K562 (cell line): ENCODE measurements at regions not wholly inside any gene's neighbourhood (a gene's known extent, or its start where the extent isn't known, plus 50 kb on each side); places are given as distances from the start of the nearest gene placed in this dataset.

Experiments
- ATAC-seq: fragments of 200-7000 bp; cut with Tn5 transposase; 3 replicates; pipeline ENCODE4 v1.9.1; 2020; ENCODE audit warnings: moderate library complexity
- BruUV-seq: library from RNA; stranded (reverse); fragments of 400-500 nt; replicated peaks from 2 replicates; lab custom pipeline; 2021; lab: Mats Ljungman, UMichigan
- CTCF ChIA-PET: fragments of 300-600 bp; formaldehyde crosslinking; extraction: SDS; loops from one replicate; lab custom pipeline; 2021; ENCODE audit warnings: low intra/inter-chr PET ratio; lab: Yijun Ruan, JAX
- POLR2A ChIA-PET: fragments of 300-600, 350-650 bp; sonication (Branson Sonifier 250); formaldehyde crosslinking; extraction: SDS; loops from one replicate; lab custom pipeline; 2021; ENCODE audit warnings: antibody characterized with exemption, inconsistent platforms; lab: Yijun Ruan, JAX
- DNase-seq, 4 experiments: peaks; one replicate each; pipeline versions ENCODE4 v3.0.0 to v3.0.0-alpha.2; 2011 to 2018; ENCODE audit warnings: low spot score in 3 of 4, mixed read lengths in 3 of 4; ENCODE audit errors: extremely low read depth in 1 of 4
- FAIRE-seq: peaks from 2 replicates; lab custom pipeline; 2011; peaks lifted over from hg19 to GRCh38; lab: Jason Lieb, UNC
- H2AFZ ChIP-seq: 2 replicates; pipeline ENCODE4 v1.6.0; 2011; ENCODE audit warnings: low read depth, low read length, control low read depth, inconsistent platforms
- H3K27ac ChIP-seq: fragments of 200-600 bp; 3 replicates; pipeline ENCODE4 v1.8.0; 2011; ENCODE audit warnings: low read depth, mild to moderate bottlenecking, control low read depth, inconsistent platforms, low read length, moderate library complexity, mixed read lengths; ENCODE audit errors: extremely low read depth
- H3K27me3 ChIP-seq, 2 experiments: fragments of 300-600 bp in 1 of 2; 2 replicates in 1 of 2; 3 replicates in 1 of 2; pipeline versions ENCODE4 v1.6.0 to v1.8.0; 2011; ENCODE audit warnings: inconsistent platforms in 2 of 2, low read length in 2 of 2, mild to moderate bottlenecking in 1 of 2, mixed read lengths in 1 of 2, moderate library complexity in 1 of 2; ENCODE audit not compliant: control insufficient read depth in 2 of 2, insufficient read depth in 2 of 2
- H3K36me3 ChIP-seq: fragments of 300-600 bp; 3 replicates; pipeline ENCODE4 v1.8.0; 2011; ENCODE audit warnings: mild to moderate bottlenecking, low read length, inconsistent platforms; ENCODE audit not compliant: control insufficient read depth, insufficient read depth
- H3K4me1 ChIP-seq, 2 experiments: fragments of 200-600 bp in 1 of 2; replicated peaks in 1 of 2; 2 replicates in 1 of 2; 3 replicates in 1 of 2; pipeline versions ENCODE4 v1.5.1 to v1.8.0; 2011; ENCODE audit warnings: inconsistent platforms in 2 of 2, low read length in 2 of 2, mild to moderate bottlenecking in 1 of 2, mixed read lengths in 1 of 2, moderate library complexity in 1 of 2; ENCODE audit not compliant: control insufficient read depth in 2 of 2, insufficient read depth in 2 of 2
- H3K4me2 ChIP-seq: 2 replicates; pipeline ENCODE4 v1.6.1; 2011; ENCODE audit warnings: low read length, control low read depth, inconsistent platforms, mixed read lengths; ENCODE audit not compliant: insufficient read depth
- H3K4me3 ChIP-seq: fragments of 200-600 bp; sonication (generic), shearing (Covaris generic); 2 replicates; pipeline ENCODE4 v1.5.1; 2016; ENCODE audit warnings: control low read depth, inconsistent platforms
- H3K79me2 ChIP-seq: fragments of 200-600 bp; 3 replicates; pipeline ENCODE4 v1.8.0; 2011; ENCODE audit warnings: low read length, inconsistent platforms; ENCODE audit not compliant: control insufficient read depth, insufficient read depth
- H3K9ac ChIP-seq, 2 experiments: 2 replicates each; pipeline versions ENCODE4 v1.6.0 to v1.6.1; 2011; ENCODE audit warnings: low read depth in 2 of 2, low read length in 2 of 2, control low read depth in 1 of 2, inconsistent platforms in 1 of 2, mild to moderate bottlenecking in 1 of 2, mixed read lengths in 1 of 2; ENCODE audit not compliant: insufficient read depth in 1 of 2
- H3K9me1 ChIP-seq: one replicate; pipeline ENCODE4 v1.6.0; 2011; ENCODE audit warnings: inconsistent platforms, mild to moderate bottlenecking, low read length, moderate library complexity; ENCODE audit not compliant: control insufficient read depth, insufficient read depth
- H3K9me3 ChIP-seq: replicated peaks from 2 replicates; pipeline ENCODE4 v1.5.1; 2011; ENCODE audit warnings: low read depth, low read length, inconsistent platforms; ENCODE audit not compliant: control insufficient read depth, insufficient read depth
- H4K20me1 ChIP-seq: replicated peaks from 2 replicates; pipeline ENCODE4 v1.6.1; 2011; ENCODE audit warnings: low read length, inconsistent platforms, mixed read lengths; ENCODE audit not compliant: control insufficient read depth, insufficient read depth
- CHD1 ChIP-seq: fragments of 200-600 bp; sonication (generic); IDR thresholded peaks from one replicate; pipeline ENCODE4 v1.6.1; 2012; ENCODE audit warnings: mild to moderate bottlenecking, moderate library complexity, low read length, inconsistent platforms
- FOXK2 ChIP-seq, 2 experiments: fragments of 450-650 bp; IDR thresholded peaks in 1 of 2; conservative IDR thresholded peaks in 1 of 2; 2 replicates each; pipeline ENCODE4 v1.6.1; 2016; ENCODE audit warnings: low read depth in 2 of 2, mild to moderate bottlenecking in 1 of 2
- SIN3B ChIP-seq: fragments of 450-650 bp; IDR thresholded peaks from 2 replicates; pipeline ENCODE4 v1.6.1; 2017; ENCODE audit warnings: low read depth, mild to moderate bottlenecking, moderate library complexity
- TAL1 ChIP-seq: fragments of 450-650 bp; IDR thresholded peaks from 2 replicates; pipeline ENCODE4 v1.6.1; 2016; ENCODE audit warnings: mild to moderate bottlenecking
- TRIM24 ChIP-seq, 2 experiments: fragments of 450-650 bp; IDR thresholded peaks; 2 replicates each; pipeline ENCODE4 v1.6.1; 2016
- ZKSCAN3 ChIP-seq: fragments of 250-450 bp; sonication (Bioruptor Pico); IDR thresholded peaks from 2 replicates; pipeline ENCODE4 v1.4.0; 2020
- WGBS: fragments of 100-300 bp; shearing (Covaris generic); methylation state at CpG from one replicate; pipeline ENCODE4 v1.1.6; 2016; ENCODE audit warnings: low coverage, mixed read lengths; ENCODE audit not compliant: insufficient coverage; ENCODE audit errors: missing lambda C conversion rate; 5-methylcytosine and 5-hydroxymethylcytosine counted together
- in situ Hi-C: fragments of 300-500 bp; cut with MboI; formaldehyde crosslinking; loops from 4 replicates; pipeline ENCODE4 v1.15.0; 2018; ENCODE audit warnings: inconsistent platforms, mixed read lengths
- intact Hi-C: fragments of 100-400 bp; cut with micrococcal nuclease; formaldehyde crosslinking; loops from 2 replicates; pipeline ENCODE4 v1.14.2; 2022
- TF ChIP-seq, protein P1 (sequence below): sonication (generic); formaldehyde crosslinking; IDR thresholded peaks from 2 replicates; pipeline ENCODE4 v1.8.0; 2022; ENCODE audit warnings: mild to moderate bottlenecking, missing genetic modification reagents
- TF ChIP-seq, protein P2 (sequence below): fragments of 450-650 bp; IDR thresholded peaks from 2 replicates; pipeline ENCODE4 v1.6.1; 2017; ENCODE audit warnings: mild to moderate bottlenecking, moderate library complexity

DNA sequence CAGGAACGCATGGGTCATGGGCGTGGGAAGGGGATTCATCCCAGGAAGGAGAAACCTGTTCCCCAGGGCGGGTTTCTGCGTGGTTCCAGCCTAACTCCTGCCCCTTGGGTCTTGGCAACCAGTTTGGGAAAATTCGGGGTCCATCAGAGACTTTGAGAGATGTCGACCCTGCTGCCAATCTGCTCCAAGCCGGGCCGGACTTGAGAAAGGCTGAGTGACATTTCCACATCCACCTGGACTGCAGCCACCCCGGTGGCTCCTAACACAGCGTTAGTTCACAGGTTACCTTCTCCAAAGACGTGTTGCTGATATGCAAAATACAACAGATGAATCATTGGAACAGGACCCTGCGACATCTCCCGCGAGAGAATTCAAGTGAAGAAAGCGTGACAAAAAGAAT lies 627.2 kb downstream of the IRX1 start:
- BruUV-seq: no TSS peak
- no peaks in the 10 kb centered on the region for H3K36me3 ChIP-seq
- no peaks in the 10 kb centered on the region for H3K79me2 ChIP-seq
- no peak overlapping the region for H3K4me2 ChIP-seq
- 1% methylated on average over 15 of the region's 15 CpGs for WGBS
- POLR2A ChIA-PET: no interaction called here
- TF ChIP-seq FOXK2 (conservative IDR thresholded peaks at IDR 0.05 in 1 of 2, IDR thresholded peaks at IDR 0.05 in 1 of 2; ENCODE audit: low read depth in 2 of 2) (no peak), SIN3B (no peak), TAL1 (no peak), TRIM24 (IDR thresholded peaks at IDR 0.05) (no peak), CHD1 (no peak), ZKSCAN3 (no peak)
- TF ChIP-seq, protein P1, sequence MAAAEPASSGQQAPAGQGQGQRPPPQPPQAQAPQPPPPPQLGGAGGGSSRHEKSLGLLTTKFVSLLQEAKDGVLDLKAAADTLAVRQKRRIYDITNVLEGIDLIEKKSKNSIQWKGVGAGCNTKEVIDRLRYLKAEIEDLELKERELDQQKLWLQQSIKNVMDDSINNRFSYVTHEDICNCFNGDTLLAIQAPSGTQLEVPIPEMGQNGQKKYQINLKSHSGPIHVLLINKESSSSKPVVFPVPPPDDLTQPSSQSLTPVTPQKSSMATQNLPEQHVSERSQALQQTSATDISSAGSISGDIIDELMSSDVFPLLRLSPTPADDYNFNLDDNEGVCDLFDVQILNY (CRISPR knock-in tag): no peak
- TF ChIP-seq, protein P2, sequence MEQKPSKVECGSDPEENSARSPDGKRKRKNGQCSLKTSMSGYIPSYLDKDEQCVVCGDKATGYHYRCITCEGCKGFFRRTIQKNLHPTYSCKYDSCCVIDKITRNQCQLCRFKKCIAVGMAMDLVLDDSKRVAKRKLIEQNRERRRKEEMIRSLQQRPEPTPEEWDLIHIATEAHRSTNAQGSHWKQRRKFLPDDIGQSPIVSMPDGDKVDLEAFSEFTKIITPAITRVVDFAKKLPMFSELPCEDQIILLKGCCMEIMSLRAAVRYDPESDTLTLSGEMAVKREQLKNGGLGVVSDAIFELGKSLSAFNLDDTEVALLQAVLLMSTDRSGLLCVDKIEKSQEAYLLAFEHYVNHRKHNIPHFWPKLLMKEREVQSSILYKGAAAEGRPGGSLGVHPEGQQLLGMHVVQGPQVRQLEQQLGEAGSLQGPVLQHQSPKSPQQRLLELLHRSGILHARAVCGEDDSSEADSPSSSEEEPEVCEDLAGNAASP: no peak
- TF ChIP-seq, all 486 proteins: peak for 0
- no peaks in the 10 kb centered on the region for H3K9me1 ChIP-seq
- H3K27me3 ChIP-seq: no peaks in the 10 kb centered on the region; a peak in 1 of 5 replicates
- no peak for ATAC-seq
- H3K9ac ChIP-seq: no peak overlapping the region
- no peaks in the 10 kb centered on the region for H3K9me3 ChIP-seq
- intact Hi-C loops: no loop called here
- H3K4me3 ChIP-seq: no peak overlapping the region
- no peak overlapping the region for H2AFZ ChIP-seq
- H3K27ac ChIP-seq: no peak overlapping the region
- H3K4me1 ChIP-seq: no peaks in the 10 kb centered on the region
- in situ Hi-C loops: no loop called here
- no peak for FAIRE-seq
- H4K20me1 ChIP-seq: no peaks in the 10 kb centered on the region
- CTCF ChIA-PET: no interaction called here
- DNase-seq: no peak
